ENCODE measurements at regions not wholly inside any gene's neighbourhood (a gene's known extent, or its start where the extent isn't known, plus 50 kb on each side); places are given as distances from the start of the nearest gene placed in this dataset.

DNA sequence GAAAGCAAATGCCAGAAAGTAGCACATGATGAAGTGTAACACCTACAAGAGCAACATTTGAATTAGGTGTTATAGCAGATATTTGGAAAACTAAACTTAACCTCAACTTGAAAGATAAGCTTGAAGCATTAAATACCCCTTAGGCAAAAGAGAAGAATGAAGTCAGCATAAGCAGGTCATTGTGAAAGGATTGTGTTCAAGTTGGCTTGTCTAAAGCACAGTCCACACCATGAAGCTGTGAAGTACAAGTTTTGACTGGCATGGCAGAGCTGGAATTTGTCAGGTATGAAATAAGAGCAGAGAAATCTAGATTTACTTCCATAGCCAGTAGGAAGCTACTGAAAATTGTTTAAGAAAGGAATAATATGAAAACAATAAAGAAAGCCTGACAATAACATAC lies 480.3 kb upstream of the POT1 start:
- no peaks in the 10 kb centered on the region for H3K36me3 Mint-ChIP-seq
- H3K27me3 Mint-ChIP-seq = no peaks in the 10 kb centered on the region
- H3K4me1 Mint-ChIP-seq = no peaks in the 10 kb centered on the region
- no peak overlapping the region for H3K27ac ChIP-seq (ENCODE audit: low read depth, low read length)
- H3K36me3 ChIP-seq (ENCODE audit: insufficient read depth, low read length) = no peaks in the 10 kb centered on the region
- DNase-seq = no peak
- H3K9me3 ChIP-seq (ENCODE audit: low read length) = no peaks in the 10 kb centered on the region
- no peaks in the 10 kb centered on the region for H3K4me1 ChIP-seq (ENCODE audit: insufficient read depth, low read length)
- peaks cover 3 to 22% (median 10%) of the 10 kb centered on the region in 5 donors for H3K9me3 Mint-ChIP-seq
- H3K27ac Mint-ChIP-seq = no peak overlapping the region
- POLR2A ChIA-PET = no interaction called here
- no peaks in the 10 kb centered on the region for H3K27me3 ChIP-seq (ENCODE audit: insufficient read depth, low read length, poor library complexity, severe bottlenecking)
- H3K4me3 ChIP-seq (ENCODE audit: low read length) = no peak overlapping the region
- CTCF ChIA-PET = interaction anchor here (0.7 kb wide), 1 partner anchor 20 kb away, joined by 3 read pairs; no protein-coding TSS in a partner anchor
- no peak overlapping the region for H3K4me3 Mint-ChIP-seq

DNA sequence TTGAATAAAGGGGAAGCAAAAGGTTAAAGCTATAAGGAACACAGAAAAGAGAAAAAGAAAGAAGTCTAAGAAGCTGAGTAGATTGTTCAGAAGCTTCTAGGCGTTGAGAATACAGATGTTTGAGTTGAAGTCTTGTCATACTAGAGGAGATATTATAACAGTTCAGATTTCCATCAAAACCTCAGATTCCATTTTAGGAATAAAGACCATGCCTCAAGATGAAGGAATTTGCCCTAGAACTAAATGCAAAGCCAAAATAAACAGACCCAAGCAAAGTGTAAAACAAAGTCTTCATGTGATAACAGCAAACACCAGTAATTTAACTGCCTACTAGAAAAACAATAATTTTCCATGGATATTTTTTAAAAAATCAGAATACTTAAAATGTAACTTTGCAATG lies 476.5 kb upstream of the POT1 start:
- Histone ChIP-seq H3K4me1 (ENCODE audit: insufficient read depth, low read length) (no peaks in the 10 kb centered on the region), H3K27ac (ENCODE audit: low read depth, low read length) (no peak overlapping the region), H3K4me3 (ENCODE audit: low read length) (no peak overlapping the region), H3K36me3 (ENCODE audit: insufficient read depth, low read length) (no peaks in the 10 kb centered on the region), H3K9me3 (ENCODE audit: low read length) (no peaks in the 10 kb centered on the region), H3K27me3 (ENCODE audit: insufficient read depth, low read length, poor library complexity, severe bottlenecking) (no peaks in the 10 kb centered on the region)
- DNase-seq = no peak
- no peaks in the 10 kb centered on the region for H3K4me1 Mint-ChIP-seq
- no peaks in the 10 kb centered on the region for H3K27me3 Mint-ChIP-seq
- no peak overlapping the region for H3K4me3 Mint-ChIP-seq
- CTCF ChIA-PET = no interaction called here
- POLR2A ChIA-PET = no interaction called here
- peaks cover 7 to 24% (median 8%) of the 10 kb centered on the region in 5 donors for H3K9me3 Mint-ChIP-seq
- H3K36me3 Mint-ChIP-seq = no peaks in the 10 kb centered on the region
- no peak overlapping the region for H3K27ac Mint-ChIP-seq

DNA sequence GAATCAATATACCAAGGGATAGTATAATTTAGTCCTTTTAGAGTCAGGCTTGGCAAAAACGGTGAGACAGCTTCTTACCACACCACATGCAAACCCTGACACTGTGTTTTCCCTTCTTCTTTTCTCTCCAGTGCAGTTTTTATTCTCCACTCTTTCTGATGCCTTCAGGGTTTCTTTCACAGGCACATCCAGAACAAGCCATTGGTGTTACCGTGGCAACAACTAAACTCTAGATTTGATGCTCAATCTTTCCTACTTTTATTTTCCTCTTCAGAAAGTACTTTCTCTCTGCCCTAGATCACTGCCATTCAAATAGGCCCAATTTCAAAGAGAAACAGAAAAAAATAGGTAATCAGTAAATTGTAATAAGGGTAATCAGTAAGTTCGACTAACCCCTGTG lies 469.8 kb upstream of the POT1 start:
- Histone ChIP-seq H3K9me3 (ENCODE audit: low read length) (no peaks in the 10 kb centered on the region), H3K27ac (ENCODE audit: low read depth, low read length) (no peak overlapping the region), H3K27me3 (ENCODE audit: insufficient read depth, low read length, poor library complexity, severe bottlenecking) (no peaks in the 10 kb centered on the region), H3K36me3 (ENCODE audit: insufficient read depth, low read length) (no peaks in the 10 kb centered on the region), H3K4me1 (ENCODE audit: insufficient read depth, low read length) (no peaks in the 10 kb centered on the region), H3K4me3 (ENCODE audit: low read length) (no peak overlapping the region)
- ChIA-PET POLR2A (no interaction called here), CTCF (no interaction called here)
- H3K27me3 Mint-ChIP-seq = no peaks in the 10 kb centered on the region
- no peak overlapping the region for H3K27ac Mint-ChIP-seq
- no peak for DNase-seq
- no peak overlapping the region for H3K4me3 Mint-ChIP-seq
- H3K36me3 Mint-ChIP-seq = no peaks in the 10 kb centered on the region
- H3K9me3 Mint-ChIP-seq = peaks cover 4 to 32% (median 11%) of the 10 kb centered on the region in 5 donors
- H3K4me1 Mint-ChIP-seq = no peaks in the 10 kb centered on the region

DNA sequence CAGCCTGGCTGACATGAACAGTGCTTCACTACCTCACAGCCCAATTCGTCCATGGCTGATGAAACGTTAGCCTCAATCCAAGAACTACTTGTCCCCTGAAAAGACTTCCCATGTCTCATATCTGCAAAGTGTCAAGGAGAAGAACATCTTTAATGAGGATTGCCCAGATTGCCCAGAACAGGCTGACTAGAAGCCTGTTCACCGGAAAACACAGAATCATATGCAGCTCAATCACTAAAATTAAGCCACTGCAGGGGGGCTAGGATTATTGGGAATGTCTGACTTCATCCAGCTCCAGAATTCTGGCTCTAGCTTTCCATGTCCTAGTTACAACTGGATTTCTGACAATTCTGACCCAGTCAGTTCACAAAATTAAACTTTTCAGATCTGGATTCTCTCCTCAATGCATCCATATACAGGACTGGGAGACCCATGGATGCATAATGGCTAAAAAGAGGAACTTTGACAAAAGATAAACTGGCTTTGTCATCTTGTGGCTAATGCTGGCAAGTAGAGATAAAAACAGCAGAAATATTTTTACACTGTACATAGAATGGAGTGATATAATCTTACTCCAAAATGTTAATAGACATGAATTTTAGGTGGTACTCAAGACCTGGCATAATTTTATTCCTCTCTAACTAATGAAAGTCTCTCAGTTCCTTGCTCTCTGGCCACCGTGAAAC lies 467.0 kb upstream of the POT1 start:
- Histone ChIP-seq H3K27me3 (ENCODE audit: insufficient read depth, low read length, poor library complexity, severe bottlenecking) (no peaks in the 10 kb centered on the region), H3K27ac (ENCODE audit: low read depth, low read length) (no peak overlapping the region), H3K9me3 (ENCODE audit: low read length) (no peaks in the 10 kb centered on the region), H3K4me1 (ENCODE audit: insufficient read depth, low read length) (no peaks in the 10 kb centered on the region), H3K4me3 (ENCODE audit: low read length) (no peak overlapping the region), H3K36me3 (ENCODE audit: insufficient read depth, low read length) (no peaks in the 10 kb centered on the region)
- Mint-ChIP-seq H3K4me3 (no peak overlapping the region), H3K9me3 (peaks cover 4 to 31% (median 11%) of the 10 kb centered on the region in 5 donors), H3K36me3 (no peaks in the 10 kb centered on the region), H3K4me1 (no peaks in the 10 kb centered on the region), H3K27ac (no peak overlapping the region), H3K27me3 (no peaks in the 10 kb centered on the region)
- DNase-seq = no peak
- POLR2A ChIA-PET = no interaction called here
- CTCF ChIA-PET = no interaction called here

DNA sequence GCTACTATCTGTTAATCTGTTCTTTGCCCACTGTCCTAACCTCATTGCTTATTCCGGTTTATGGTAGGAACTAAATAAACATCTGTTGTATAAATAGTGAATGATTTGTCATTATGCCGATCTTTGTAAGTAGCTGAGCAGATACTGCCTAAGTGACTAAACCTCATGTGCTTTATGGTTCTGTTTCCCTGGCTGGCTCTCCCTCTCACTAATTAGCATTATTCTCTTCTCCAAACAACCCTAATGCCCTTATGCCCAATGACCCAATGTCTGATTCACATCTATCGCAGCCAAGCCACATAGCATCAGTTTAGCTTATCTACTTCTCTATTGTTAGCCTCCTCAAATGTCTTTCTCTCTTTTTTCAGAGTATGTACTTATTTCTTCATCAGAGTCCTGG lies 462.3 kb upstream of the POT1 start:
- no peaks in the 10 kb centered on the region for H3K27me3 ChIP-seq (ENCODE audit: insufficient read depth, low read length, poor library complexity, severe bottlenecking)
- no peaks in the 10 kb centered on the region for H3K4me1 ChIP-seq (ENCODE audit: insufficient read depth, low read length)
- no peak overlapping the region for H3K4me3 ChIP-seq (ENCODE audit: low read length)
- H3K36me3 Mint-ChIP-seq = no peaks in the 10 kb centered on the region
- H3K36me3 ChIP-seq (ENCODE audit: insufficient read depth, low read length) = no peaks in the 10 kb centered on the region
- H3K27ac Mint-ChIP-seq = no peak overlapping the region
- no peak for DNase-seq
- peaks cover 0 to 16% (median under 1%) of the 10 kb centered on the region in 5 donors for H3K9me3 Mint-ChIP-seq
- no peaks in the 10 kb centered on the region for H3K27me3 Mint-ChIP-seq
- CTCF ChIA-PET = no interaction called here
- H3K9me3 ChIP-seq (ENCODE audit: low read length) = no peaks in the 10 kb centered on the region
- POLR2A ChIA-PET = no interaction called here
- no peak overlapping the region for H3K4me3 Mint-ChIP-seq
- H3K27ac ChIP-seq (ENCODE audit: low read depth, low read length) = no peak overlapping the region
- H3K4me1 Mint-ChIP-seq = no peaks in the 10 kb centered on the region

DNA sequence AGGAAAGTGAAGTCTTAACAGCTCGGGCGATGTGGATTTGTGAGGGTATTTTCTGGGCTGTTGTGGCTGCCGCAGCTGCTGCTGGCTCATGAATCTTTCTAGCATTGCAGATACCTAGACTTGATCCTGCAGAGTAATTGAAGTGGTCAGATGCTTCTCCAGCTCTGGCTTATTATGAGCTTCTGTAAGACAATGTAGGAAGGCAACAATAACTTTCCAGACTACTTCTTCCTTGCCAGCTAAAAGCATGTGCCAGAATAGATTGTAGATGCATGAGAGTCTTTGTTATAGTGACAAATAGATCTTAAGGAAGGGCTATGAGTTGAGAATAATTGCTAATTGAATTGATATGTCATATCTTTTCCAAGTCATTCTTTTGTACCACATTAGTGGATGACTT lies 461.4 kb upstream of the POT1 start:
- Mint-ChIP-seq H3K4me1 (no peaks in the 10 kb centered on the region), H3K4me3 (peak overlapping the region in 1 of 7 donors; percentile 7), H3K27ac (no peak overlapping the region), H3K36me3 (no peaks in the 10 kb centered on the region), H3K9me3 (peaks cover 0 to 12% (median 0%) of the 10 kb centered on the region in 5 donors), H3K27me3 (no peaks in the 10 kb centered on the region)
- ChIA-PET POLR2A (no interaction called here), CTCF (no interaction called here)
- Histone ChIP-seq H3K4me1 (ENCODE audit: insufficient read depth, low read length) (no peaks in the 10 kb centered on the region), H3K36me3 (ENCODE audit: insufficient read depth, low read length) (no peaks in the 10 kb centered on the region), H3K4me3 (ENCODE audit: low read length) (no peak overlapping the region), H3K27ac (ENCODE audit: low read depth, low read length) (no peak overlapping the region), H3K9me3 (ENCODE audit: low read length) (no peaks in the 10 kb centered on the region), H3K27me3 (ENCODE audit: insufficient read depth, low read length, poor library complexity, severe bottlenecking) (no peaks in the 10 kb centered on the region)
- no peak for DNase-seq

DNA sequence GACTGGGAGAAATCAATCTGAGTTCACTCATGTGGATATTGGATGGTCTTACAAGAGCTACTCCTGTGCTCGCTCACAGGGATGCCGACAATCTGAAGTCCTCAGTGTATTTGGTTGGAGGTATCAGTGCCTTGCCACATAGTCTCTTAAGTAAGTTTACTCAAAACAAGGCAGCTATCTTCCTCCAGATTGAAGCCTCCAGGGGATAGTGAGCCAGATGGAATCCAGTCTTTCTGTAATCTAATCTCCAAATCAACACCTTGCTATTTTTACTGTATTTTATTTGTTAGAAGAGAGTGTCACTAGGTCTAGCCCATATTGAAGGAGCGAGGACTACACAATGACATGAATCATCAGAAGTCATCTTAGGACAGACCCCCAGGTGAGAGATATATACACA lies 456.6 kb upstream of the POT1 start:
- H3K4me1 ChIP-seq (ENCODE audit: insufficient read depth, low read length) = no peaks in the 10 kb centered on the region
- H3K27ac ChIP-seq (ENCODE audit: low read depth, low read length) = no peak overlapping the region
- H3K4me3 ChIP-seq (ENCODE audit: low read length) = no peak overlapping the region
- Mint-ChIP-seq H3K9me3 (peaks cover 2 to 10% (median 4%) of the 10 kb centered on the region in 5 donors), H3K27ac (no peak overlapping the region), H3K27me3 (no peaks in the 10 kb centered on the region), H3K4me3 (no peak overlapping the region), H3K36me3 (no peaks in the 10 kb centered on the region), H3K4me1 (no peaks in the 10 kb centered on the region)
- H3K36me3 ChIP-seq (ENCODE audit: insufficient read depth, low read length) = no peaks in the 10 kb centered on the region
- H3K9me3 ChIP-seq (ENCODE audit: low read length) = no peaks in the 10 kb centered on the region
- no peaks in the 10 kb centered on the region for H3K27me3 ChIP-seq (ENCODE audit: insufficient read depth, low read length, poor library complexity, severe bottlenecking)
- POLR2A ChIA-PET = no interaction called here
- DNase-seq = no peak
- CTCF ChIA-PET = no interaction called here

DNA sequence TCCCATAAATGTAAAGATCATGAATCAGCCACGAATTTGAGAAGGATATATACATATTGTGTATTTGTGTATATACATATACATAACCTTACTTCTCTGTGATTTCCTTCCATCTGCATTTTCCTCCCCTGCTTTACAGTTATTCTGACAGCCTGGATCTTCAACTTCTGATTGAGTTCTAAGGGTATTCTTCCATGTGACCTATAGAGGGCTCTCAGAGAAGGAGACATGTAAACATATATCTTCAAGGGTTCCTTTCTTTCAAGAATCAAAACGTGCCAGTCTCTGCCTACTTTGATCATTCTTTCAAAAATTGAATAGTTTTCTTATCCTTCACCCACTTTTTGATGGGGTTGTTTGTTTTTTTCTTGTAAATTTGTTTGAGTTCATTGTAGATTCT lies 453.7 kb upstream of the POT1 start:
- no peaks in the 10 kb centered on the region for H3K27me3 ChIP-seq (ENCODE audit: insufficient read depth, low read length, poor library complexity, severe bottlenecking)
- no peaks in the 10 kb centered on the region for H3K4me1 ChIP-seq (ENCODE audit: insufficient read depth, low read length)
- Mint-ChIP-seq H3K4me1 (no peaks in the 10 kb centered on the region), H3K27ac (no peak overlapping the region), H3K27me3 (no peaks in the 10 kb centered on the region), H3K4me3 (no peak overlapping the region), H3K9me3 (peaks cover 2 to 9% (median 4%) of the 10 kb centered on the region in 5 donors), H3K36me3 (no peaks in the 10 kb centered on the region)
- no peak overlapping the region for H3K27ac ChIP-seq (ENCODE audit: low read depth, low read length)
- POLR2A ChIA-PET = no interaction called here
- no peak for DNase-seq
- no peak overlapping the region for H3K4me3 ChIP-seq (ENCODE audit: low read length)
- no peaks in the 10 kb centered on the region for H3K36me3 ChIP-seq (ENCODE audit: insufficient read depth, low read length)
- CTCF ChIA-PET = no interaction called here
- H3K9me3 ChIP-seq (ENCODE audit: low read length) = no peaks in the 10 kb centered on the region

DNA sequence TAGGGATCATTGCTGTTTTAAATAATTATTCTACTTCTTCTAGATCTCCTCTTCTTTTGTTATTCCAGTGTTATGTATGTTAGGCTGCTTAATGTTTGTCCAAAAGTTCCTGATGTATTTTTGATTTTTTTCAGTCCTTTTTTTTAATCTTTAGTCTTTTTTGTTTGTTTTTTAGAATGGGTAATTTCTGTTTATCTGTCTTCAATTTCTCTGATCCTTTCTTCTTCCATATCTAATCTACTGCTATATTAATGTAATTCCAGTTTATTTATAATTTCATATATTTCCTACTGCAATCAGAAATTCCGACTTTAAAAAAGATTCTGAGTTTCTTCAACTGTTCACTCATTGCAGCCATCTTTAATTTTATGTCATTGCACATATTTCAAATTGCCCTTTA lies 452.8 kb upstream of the POT1 start:
- H3K4me1 ChIP-seq (ENCODE audit: insufficient read depth, low read length) = no peaks in the 10 kb centered on the region
- H3K4me1 Mint-ChIP-seq = no peaks in the 10 kb centered on the region
- H3K9me3 Mint-ChIP-seq = peaks cover 2 to 8% (median 4%) of the 10 kb centered on the region in 5 donors
- no peaks in the 10 kb centered on the region for H3K27me3 ChIP-seq (ENCODE audit: insufficient read depth, low read length, poor library complexity, severe bottlenecking)
- H3K4me3 Mint-ChIP-seq = no peak overlapping the region
- no peaks in the 10 kb centered on the region for H3K9me3 ChIP-seq (ENCODE audit: low read length)
- no peaks in the 10 kb centered on the region for H3K36me3 ChIP-seq (ENCODE audit: insufficient read depth, low read length)
- ChIA-PET POLR2A (no interaction called here), CTCF (no interaction called here)
- no peak overlapping the region for H3K27ac Mint-ChIP-seq
- DNase-seq = no peak
- H3K36me3 Mint-ChIP-seq = no peaks in the 10 kb centered on the region
- no peak overlapping the region for H3K4me3 ChIP-seq (ENCODE audit: low read length)
- H3K27me3 Mint-ChIP-seq = no peaks in the 10 kb centered on the region
- H3K27ac ChIP-seq (ENCODE audit: low read depth, low read length) = no peak overlapping the region
